ENCODE measurements at regions not wholly inside any gene's neighbourhood (a gene's known extent, or its start where the extent isn't known, plus 50 kb on each side); places are given as distances from the start of the nearest gene placed in this dataset.

GRCh38 chr12:125604976-125605375, 539.7 kb downstream of the AACS start:
- no peak for TF ChIP-seq CTCF (IDR thresholded peaks at IDR 0.05)
- TF ChIP-seq POLR2A (IDR thresholded peaks at IDR 0.05) = no peak

All from heart left ventricle (tissue), 13 donors.